K562 (cell line): ENCODE measurements at regions not wholly inside any gene's neighbourhood (a gene's known extent, or its start where the extent isn't known, plus 50 kb on each side); places are given as distances from the start of the nearest gene placed in this dataset.

Experiments
- C11orf30 ChIP-seq: fragments of 450-650 bp; IDR thresholded peaks from 2 replicates; pipeline ENCODE4 v1.6.1; 2016; ENCODE audit warnings: low read depth, mild to moderate bottlenecking
- DACH1 ChIP-seq: fragments of 450-650 bp; IDR thresholded peaks from 2 replicates; pipeline ENCODE4 v1.6.1; 2018; ENCODE audit not compliant: partially characterized antibody
- ELF2 ChIP-seq: fragments of 250-450 bp; sonication (Bioruptor Pico); IDR thresholded peaks from 2 replicates; pipeline ENCODE4 v1.5.0; 2021; ENCODE audit warnings: mild to moderate bottlenecking
- EZH2 ChIP-seq: IDR thresholded peaks from 2 replicates; pipeline ENCODE4 v1.6.1; 2012; ENCODE audit warnings: low read depth, mild to moderate bottlenecking, inconsistent platforms, low read length, borderline replicate concordance
- GTF2F1 ChIP-seq: IDR thresholded peaks from 2 replicates; pipeline ENCODE4 v1.6.1; 2011; ENCODE audit warnings: low read depth, low read length, improper control_type of control experiment
- IFI16 ChIP-seq: fragments of 250-450 bp; sonication (Bioruptor Pico); IDR thresholded peaks from 2 replicates; pipeline ENCODE4 v2.1.2; 2022; ENCODE audit warnings: mild to moderate bottlenecking, inconsistent platforms
- MLX ChIP-seq, 2 experiments: fragments of 450-650 bp in 1 of 2; sonication (generic) in 1 of 2; formaldehyde crosslinking; conservative IDR thresholded peaks; 2 replicates each; pipeline versions ENCODE4 v1.4.0 to v1.8.1; 2020 to 2022; ENCODE audit warnings: mild to moderate bottlenecking in 1 of 2, missing genetic modification reagents in 1 of 2
- NFE2L1 ChIP-seq: fragments of 450-650 bp; IDR thresholded peaks from 2 replicates; pipeline ENCODE4 v1.6.1; 2016; ENCODE audit warnings: missing genetic modification characterization, low read depth, mild to moderate bottlenecking, missing compliant biosample characterization, moderate library complexity, borderline replicate concordance
- PCBP2 ChIP-seq: fragments of 200-400 bp; formaldehyde crosslinking; IDR thresholded peaks from 2 replicates; pipeline ENCODE4 v1.6.1; 2018; ENCODE audit warnings: low read length, low read depth, mild to moderate bottlenecking, moderate library complexity; ENCODE audit not compliant: poor library complexity, severe bottlenecking
- PRPF4 ChIP-seq: fragments of 200-400 bp; formaldehyde crosslinking; IDR thresholded peaks from one replicate; pipeline ENCODE4 v1.6.1; 2017; ENCODE audit warnings: low read length, low read depth, mild to moderate bottlenecking; ENCODE audit not compliant: insufficient read depth, poor library complexity, severe bottlenecking
- RBM15 ChIP-seq: fragments of 200-400 bp; formaldehyde crosslinking; IDR thresholded peaks from 2 replicates; pipeline ENCODE4 v1.6.1; 2018; ENCODE audit warnings: mild to moderate bottlenecking, low read length, moderate library complexity; ENCODE audit not compliant: insufficient read depth
- RNF219 ChIP-seq: fragments of 250-450 bp; sonication (Bioruptor Pico); IDR thresholded peaks from 2 replicates; pipeline ENCODE4 v1.5.0; 2022; ENCODE audit warnings: mild to moderate bottlenecking
- SMARCB1 ChIP-seq: IDR thresholded peaks from 2 replicates; pipeline ENCODE4 v1.6.1; 2011; ENCODE audit warnings: improper control_type of control experiment, low read depth; ENCODE audit not compliant: insufficient read length
- SMC3 ChIP-seq: conservative IDR thresholded peaks from 2 replicates; pipeline ENCODE4 v1.6.1; 2011; ENCODE audit warnings: low read depth, low read length, improper control_type of control experiment; ENCODE audit not compliant: insufficient read depth
- SNAPC5 ChIP-seq: fragments of 250-450 bp; sonication (Bioruptor Pico); IDR thresholded peaks from 2 replicates; pipeline ENCODE4 v1.8.0; 2021; ENCODE audit warnings: moderate library complexity, mild to moderate bottlenecking, inconsistent platforms
- SNRNP70 ChIP-seq: fragments of 200-400 bp; formaldehyde crosslinking; optimal IDR thresholded peaks from 2 replicates; pipeline ENCODE3; 2017; ENCODE audit warnings: low read depth, low read length
- TCF15 ChIP-seq: fragments of 250-450 bp; sonication (Bioruptor Pico); IDR thresholded peaks from 2 replicates; pipeline ENCODE4 v1.8.0; 2022; ENCODE audit warnings: moderate library complexity, mild to moderate bottlenecking, inconsistent platforms
- TCF3 ChIP-seq: sonication (generic); formaldehyde crosslinking; IDR thresholded peaks from 2 replicates; pipeline ENCODE4 v1.4.0; 2020; ENCODE audit warnings: mild to moderate bottlenecking, missing genetic modification reagents
- ZNF24 ChIP-seq: fragments of 450-650 bp; IDR thresholded peaks from 2 replicates; pipeline ENCODE4 v1.6.1; 2016
- ZNF354B ChIP-seq: fragments of 250-450 bp; sonication (Bioruptor Pico); IDR thresholded peaks from 2 replicates; pipeline ENCODE4 v1.4.0; 2020
- ZNF551 ChIP-seq: fragments of 250-450 bp; sonication (Bioruptor Pico); IDR thresholded peaks from 2 replicates; pipeline ENCODE4 v1.5.0; 2021; ENCODE audit warnings: mild to moderate bottlenecking, moderate library complexity
- ZNF583 ChIP-seq: fragments of 250-450 bp; sonication (Bioruptor Pico); IDR thresholded peaks from 2 replicates; pipeline ENCODE4 v1.4.0; 2020
- ZNF584 ChIP-seq: fragments of 200-800 bp; sonication (Bioruptor generic); IDR thresholded peaks from 2 replicates; pipeline ENCODE4 v1.6.1; 2016; ENCODE audit warnings: low read depth, mild to moderate bottlenecking, missing genetic modification characterization, missing compliant biosample characterization
- ZNF644 ChIP-seq: fragments of 200-800 bp; sonication (Bioruptor generic); IDR thresholded peaks from 2 replicates; pipeline ENCODE4 v1.6.1; 2016; ENCODE audit warnings: low read depth, missing genetic modification characterization, missing compliant biosample characterization
- TF ChIP-seq, protein P1 (sequence below): fragments of 250-450 bp; sonication (Bioruptor Pico); IDR thresholded peaks from 2 replicates; pipeline ENCODE4 v1.8.0; 2021; ENCODE audit warnings: mild to moderate bottlenecking, moderate library complexity

DNA sequence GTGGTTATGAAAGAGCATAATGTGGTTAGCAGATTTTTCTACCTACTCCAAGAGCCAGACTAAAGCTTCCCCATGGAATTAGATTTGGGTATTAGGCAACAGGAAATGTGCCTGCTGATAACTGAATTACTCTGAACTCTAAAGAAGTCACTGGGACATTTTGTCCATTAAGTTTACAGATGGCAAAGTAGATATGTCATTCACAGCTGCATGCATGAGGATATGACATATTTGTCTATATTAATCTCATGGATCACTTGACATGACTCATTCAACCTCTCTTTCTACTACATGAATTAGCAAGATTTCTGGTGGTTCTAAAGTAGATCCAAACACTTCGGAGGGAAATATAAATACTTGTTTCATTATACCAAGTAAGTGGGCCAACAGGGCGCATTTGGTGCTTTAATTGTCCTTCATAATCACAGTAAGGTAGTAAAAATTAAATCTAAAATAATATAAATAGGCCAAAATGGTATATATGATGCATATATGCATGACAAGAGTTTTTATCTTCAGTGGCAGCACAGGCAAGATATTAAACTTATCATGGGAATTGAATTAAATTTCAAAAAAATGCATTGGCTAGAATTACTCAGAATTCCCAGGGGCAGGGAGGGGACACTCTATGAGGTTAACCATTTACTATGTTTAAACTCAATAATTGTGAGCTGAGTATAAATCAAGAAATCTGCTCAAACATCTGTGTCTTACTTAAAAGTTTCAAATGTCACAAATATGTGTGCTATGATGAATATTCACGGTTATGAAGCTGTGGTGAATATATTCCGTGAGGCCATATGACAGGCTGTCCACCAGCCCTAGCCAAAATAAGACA lies 365.3 kb upstream of the KCNMB2 start (continued):
- TF ChIP-seq, protein P1, sequence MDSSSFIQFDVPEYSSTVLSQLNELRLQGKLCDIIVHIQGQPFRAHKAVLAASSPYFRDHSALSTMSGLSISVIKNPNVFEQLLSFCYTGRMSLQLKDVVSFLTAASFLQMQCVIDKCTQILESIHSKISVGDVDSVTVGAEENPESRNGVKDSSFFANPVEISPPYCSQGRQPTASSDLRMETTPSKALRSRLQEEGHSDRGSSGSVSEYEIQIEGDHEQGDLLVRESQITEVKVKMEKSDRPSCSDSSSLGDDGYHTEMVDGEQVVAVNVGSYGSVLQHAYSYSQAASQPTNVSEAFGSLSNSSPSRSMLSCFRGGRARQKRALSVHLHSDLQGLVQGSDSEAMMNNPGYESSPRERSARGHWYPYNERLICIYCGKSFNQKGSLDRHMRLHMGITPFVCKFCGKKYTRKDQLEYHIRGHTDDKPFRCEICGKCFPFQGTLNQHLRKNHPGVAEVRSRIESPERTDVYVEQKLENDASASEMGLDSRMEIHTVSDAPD (CRISPR knock-in tag): no peak
- TF ChIP-seq ZNF551 (no peak), MLX (CRISPR knock-in tag; conservative IDR thresholded peaks at IDR 0.05) (no peak), ELF2 (CRISPR knock-in tag) (no peak), ZNF583 (CRISPR knock-in tag) (no peak), ZNF644 (tag) (peak; percentile 98), ZNF354B (CRISPR knock-in tag) (no peak), IFI16 (CRISPR knock-in tag) (no peak), RBM15 (no peak), RNF219 (CRISPR knock-in tag) (no peak), PCBP2 (no peak), PRPF4 (no peak), C11orf30 (peak; percentile 78), DACH1 (peak; percentile 100), SMARCB1 (no peak), ZNF584 (peak; percentile 91; the same call in 1 of the 2 replicates), TCF3 (CRISPR knock-in tag) (peak; percentile 91), ZNF24 (peak; percentile 70; the same call in 1 of the 2 replicates), GTF2F1 (no peak), EZH2 (no peak; the same call in 1 of the 2 replicates), TCF15 (CRISPR knock-in tag) (no peak), SMC3 (no peak), NFE2L1 (tag) (no peak), SNAPC5 (CRISPR knock-in tag) (no peak), SNRNP70 (no peak)
